Stimulated activated CD8-positive, alpha-beta memory T cell treated with anti-CD3 and anti-CD28 coated beads, Interleukin-7, amount 100 ng/mL, for 1 hour (primary cell): ENCODE measurements at regions not wholly inside any gene's neighbourhood (a gene's known extent, or its start where the extent isn't known, plus 50 kb on each side); places are given as distances from the start of the nearest gene placed in this dataset.

ENCODE experiments used
- DNase-seq, 2 donors: peaks; one replicate each; pipeline ENCODE4 v3.0.0-alpha.2; 2020; ENCODE audit warnings: low read depth in 2 of 2

GRCh38 chr2:129740504-129740903 lies 239.0 kb upstream of the RAB6C start:
- DNase-seq, result no peak

GRCh38 chr2:129741165-129741564 lies 238.3 kb upstream of the RAB6C start:
- DNase-seq, result no peak

DNA sequence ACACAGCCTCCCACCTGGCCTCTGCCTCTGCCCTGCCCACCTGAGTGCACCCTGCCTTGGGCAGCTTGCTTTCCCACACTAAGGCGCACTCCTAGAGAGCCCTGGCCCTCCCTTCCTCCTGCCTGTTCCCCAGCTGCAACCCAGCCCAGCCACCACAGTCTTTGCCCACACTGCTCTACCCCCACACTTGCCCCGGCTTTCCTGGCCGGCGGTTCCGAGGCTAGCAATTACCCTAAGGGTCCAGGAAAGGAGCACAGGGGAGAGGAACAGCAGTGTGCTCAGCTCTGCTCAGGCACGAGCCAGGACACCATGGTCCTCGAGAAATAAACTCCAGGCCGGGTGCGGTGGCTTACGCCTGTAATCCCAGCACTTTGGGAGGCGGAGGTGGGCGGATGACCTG lies 237.8 kb upstream of the RAB6C start:
- no peak for DNase-seq

GRCh38 chr2:129742415-129743180 lies 236.9 kb upstream of the RAB6C start:
- DNase-seq, result no peak

GRCh38 chr2:129744141-129744540 lies 235.3 kb upstream of the RAB6C start:
- DNase-seq, result no peak

DNA sequence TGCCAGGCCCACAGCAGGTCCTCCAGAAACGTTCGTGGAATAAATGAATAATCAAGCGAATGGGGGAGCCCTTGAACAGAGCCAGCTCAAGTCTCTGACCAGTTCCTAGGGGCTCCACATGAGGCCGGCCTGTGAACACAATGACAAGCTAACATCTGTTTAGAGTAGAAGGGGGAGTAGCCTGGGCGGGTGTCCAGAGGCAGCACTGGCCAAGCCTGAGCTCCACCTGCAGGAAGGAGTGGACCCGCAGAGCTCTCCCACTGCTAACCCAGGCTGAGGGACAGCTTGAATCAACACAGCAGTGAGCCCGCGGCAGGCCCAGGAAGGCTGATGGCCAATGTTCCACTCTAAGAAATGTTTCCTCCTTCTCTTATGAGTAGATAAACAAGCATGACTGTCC lies 234.8 kb upstream of the RAB6C start:
- no peak for DNase-seq

GRCh38 chr2:129747500-129748125 lies 231.9 kb upstream of the RAB6C start:
- no peak for DNase-seq

DNA sequence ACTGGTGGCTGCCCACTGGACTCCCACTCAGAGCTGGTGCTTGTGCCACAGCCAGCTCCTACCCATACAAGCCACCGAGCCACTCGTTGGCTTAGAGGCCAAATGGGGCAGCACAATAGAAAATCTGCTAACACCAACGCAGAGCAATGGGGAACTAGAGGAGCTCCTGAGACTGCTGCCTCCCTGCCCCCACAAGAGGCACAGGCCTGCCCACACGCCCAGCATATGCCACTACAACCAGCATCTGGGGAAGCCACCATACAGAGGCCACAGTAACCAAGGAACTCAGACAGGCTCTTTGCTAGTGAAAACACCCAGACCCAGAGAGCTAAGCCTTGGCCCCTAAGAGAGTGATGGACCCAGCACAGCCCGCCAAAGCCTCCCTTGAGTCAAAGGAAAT lies 231.2 kb upstream of the RAB6C start:
- DNase-seq, result no peak

DNA sequence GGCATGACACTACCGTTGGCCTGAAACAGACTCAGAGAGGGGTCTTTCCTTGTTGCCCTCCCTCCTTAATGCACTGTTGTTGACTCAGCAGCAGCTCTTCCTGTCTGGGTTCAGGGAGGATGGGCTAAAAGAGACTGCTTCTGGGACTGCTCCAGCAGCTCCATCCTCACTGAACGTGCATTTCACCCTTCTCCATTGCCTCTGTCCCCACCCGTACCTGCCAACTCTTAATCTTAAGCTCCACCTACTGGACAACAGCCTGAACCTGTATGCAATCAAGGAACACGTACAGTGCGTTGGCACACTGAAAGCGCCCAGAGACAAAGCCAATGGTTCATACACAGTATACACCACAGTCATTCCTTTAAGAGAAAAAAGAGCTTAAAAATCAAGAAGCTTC lies 230.8 kb upstream of the RAB6C start:
- no peak for DNase-seq

DNA sequence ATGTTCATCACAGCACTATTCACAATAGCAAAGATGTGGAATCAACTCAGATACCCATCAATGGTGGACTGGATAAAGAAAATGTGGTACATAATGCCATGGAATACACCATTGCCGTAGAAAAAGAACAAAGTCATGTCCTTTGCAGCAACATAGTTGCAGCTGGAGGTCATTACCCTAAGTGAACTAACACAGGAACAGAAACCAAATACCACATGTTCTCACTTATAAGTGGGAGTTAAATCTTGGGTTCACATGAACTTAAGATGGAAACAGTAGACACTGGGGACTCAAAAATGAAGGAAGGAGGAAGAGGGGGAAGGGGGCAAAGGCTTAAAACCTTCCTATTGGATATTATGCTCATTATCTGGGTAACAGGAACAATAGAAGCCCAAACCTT lies 228.1 kb upstream of the RAB6C start:
- no peak for DNase-seq

DNA sequence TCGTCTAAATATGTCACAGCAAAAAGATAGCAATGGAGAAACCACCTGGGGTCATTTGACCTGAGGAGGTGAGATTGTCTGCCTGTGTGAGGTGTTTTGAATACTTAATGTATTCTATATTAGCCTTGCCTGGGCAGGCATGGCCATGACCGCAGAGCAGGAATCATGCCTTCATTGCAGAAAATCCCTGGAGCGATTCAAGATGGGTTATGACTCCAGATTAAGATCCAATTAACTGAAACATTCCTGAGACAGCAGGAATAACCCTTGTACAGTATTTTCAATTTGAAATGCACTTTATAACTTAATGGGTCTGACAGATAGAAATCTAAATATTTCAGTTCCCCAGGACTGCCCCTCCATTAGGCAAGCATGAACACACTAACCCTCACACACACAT lies 227.3 kb upstream of the RAB6C start:
- DNase-seq, result no peak

- DNase-seq, result no peak
Observed at GRCh38 chr2:129752686-129753085, 226.8 kb upstream of the RAB6C start.

DNA sequence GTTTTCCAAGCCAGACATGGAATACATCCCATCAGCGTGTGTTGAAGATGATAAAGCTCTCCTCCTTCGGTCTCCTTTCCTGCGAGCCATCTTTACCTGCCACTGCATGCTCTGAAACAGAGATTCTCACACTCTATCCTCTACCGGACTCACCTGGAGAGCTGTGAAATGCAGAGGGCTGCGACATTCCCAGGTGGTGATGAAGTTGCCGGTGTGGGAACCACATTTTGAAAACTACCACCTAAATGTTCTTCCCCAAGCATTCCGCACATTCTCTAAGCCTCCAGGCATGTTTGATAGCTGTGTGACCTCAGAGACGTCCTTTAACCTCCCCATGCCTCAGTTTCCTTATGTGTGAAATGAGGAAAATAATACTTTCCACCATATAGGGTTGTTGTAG lies 226.2 kb upstream of the RAB6C start:
- no peak for DNase-seq

- no peak for DNase-seq
Observed at GRCh38 chr2:129754421-129754820, 225.0 kb upstream of the RAB6C start.

GRCh38 chr2:129754831-129755230 lies 224.6 kb upstream of the RAB6C start:
- DNase-seq, result no peak

GRCh38 chr2:129755786-129756185 lies 223.7 kb upstream of the RAB6C start:
- DNase-seq, result no peak

DNA sequence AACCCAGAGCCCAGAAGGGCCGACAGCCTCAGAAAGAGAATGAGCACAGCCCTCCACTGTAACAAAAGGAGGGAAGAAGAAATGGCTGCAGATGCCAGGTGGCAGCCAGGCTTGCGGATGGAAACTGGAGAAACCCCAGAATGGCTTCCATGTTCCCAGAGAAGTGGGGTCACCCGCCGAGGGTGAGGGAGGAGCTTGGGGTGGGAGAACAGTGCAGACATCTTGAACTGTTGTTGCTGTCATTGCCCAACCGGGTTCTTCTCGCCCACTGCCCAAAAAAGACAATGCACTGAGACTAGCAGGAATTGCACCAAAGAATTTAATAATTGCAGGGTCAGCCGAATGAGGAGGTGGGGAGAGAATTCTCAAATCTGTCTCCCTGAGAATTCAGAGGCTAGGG lies 223.2 kb upstream of the RAB6C start:
- DNase-seq, result no peak

DNA sequence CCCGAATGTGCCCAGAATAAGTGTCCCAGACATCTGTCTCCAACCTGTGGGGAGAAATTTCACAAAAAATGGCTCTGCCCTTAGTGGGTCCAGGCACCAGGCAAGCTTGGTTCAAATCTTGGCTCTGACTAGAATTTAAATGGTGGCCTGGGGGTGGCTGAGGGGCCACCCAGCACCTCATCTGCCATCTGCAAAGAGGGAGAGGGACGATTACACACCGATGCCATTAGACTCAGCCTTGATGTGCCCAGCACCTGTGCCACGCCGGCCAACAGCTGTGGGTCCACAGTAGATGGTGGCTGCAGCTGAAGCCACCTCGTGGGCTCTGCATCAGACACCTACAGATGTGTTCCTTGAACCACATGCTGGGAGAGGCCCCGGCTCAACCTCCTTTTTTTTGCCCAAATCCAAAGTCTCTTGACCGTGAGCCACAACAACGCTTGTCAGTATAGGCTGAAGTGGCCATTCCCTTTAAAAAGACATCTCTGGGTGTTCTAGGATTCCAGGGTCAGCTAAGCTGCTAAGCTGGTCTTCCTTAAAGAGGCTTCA lies 222.0 kb upstream of the RAB6C start:
- no peak for DNase-seq

DNA sequence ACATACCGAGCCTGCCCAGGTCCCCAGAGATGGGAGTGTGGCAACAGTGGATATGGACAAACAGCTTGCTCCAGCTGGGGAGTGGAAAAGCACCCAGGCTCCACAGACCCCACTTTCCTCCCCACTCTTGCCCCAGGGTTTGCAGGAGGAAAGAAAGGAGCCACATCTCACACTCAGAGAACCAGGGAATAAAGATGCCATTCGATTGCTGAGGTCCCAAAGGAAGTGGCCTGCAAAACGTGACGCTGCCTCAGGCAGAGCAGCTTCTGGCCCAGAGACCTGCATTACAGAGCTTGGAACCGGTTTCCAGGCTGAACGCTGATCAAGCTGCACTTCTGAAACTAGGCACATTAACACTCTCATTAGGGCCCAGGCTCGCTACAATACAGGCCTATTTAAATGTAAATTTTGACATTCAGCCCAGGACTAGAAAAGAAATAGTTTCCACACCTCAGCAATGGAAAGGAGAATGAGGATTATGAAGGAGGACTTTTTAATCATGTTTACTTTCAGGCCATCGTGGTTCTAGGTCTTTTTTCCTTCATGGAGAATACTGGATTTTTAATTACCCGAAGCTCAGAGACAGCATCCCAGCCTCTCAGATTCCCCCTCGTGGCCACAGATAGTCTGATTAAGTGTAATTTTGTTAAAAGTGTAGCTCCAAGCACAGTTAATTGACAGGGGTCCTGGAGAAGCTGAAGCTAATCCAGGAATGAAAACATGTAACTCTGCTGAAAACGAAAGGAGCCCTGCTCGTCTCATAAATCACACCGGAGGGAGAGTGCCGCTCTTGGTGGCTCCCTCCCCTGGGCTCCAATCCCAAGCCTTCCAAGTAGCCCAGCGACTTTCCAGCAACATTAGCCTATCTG lies 221.3 kb upstream of the RAB6C start:
- no peak for DNase-seq

DNA sequence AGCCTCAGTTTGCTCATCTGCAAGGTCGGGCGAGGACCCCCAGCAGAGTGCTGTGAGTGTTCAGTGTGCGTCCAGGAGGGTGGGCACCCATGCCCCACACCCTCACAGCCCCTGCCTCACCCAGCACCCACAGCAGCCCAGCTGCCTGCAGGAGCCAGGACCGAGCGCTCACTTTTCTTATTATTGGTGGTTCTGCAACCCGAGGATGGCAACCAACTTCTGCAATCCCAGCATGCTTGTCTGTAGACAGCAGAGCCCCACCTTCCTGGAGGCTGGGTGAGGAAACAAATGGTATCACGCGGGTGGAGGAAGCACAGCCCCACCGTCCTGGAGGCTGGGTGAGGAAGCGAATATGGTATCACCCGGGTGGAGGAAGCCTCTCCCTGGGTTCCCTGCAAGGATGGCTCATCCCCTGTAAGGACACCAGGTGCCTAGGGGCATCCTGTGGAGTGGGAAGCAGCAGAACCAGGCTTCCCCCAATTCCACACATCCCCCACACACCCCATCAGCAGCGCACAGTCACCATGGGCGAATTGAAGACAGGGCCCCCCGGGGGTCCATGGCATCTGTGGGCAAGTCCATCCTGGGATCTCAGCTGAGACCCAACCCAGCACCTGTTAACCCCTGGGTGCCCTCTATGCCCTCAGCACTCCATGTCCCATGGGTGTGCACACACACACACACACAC lies 220.5 kb upstream of the RAB6C start:
- no peak for DNase-seq

- DNase-seq, result no peak
Observed at GRCh38 chr2:129759472-129760010, 219.9 kb upstream of the RAB6C start.

DNA sequence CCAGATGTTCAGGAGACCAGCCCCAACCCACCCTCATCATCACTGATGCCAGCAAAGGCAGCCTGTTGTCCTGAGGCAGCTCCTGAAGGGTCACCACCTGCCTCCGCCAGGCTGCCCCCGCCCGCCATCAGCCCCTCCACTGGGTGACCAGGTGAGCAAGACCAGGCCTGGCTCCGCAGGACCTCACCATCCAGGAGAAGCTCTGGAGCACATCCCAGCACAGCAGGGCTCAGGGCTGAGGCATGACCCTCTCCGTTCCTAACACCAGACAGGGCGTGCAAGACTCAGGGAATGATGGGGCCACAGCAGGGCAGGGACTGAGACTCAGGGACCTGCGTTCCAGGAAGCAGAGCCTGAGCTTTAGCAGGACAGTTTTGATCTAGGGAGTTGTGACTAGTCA lies 218.8 kb upstream of the RAB6C start:
- DNase-seq, result no peak
